HEK293T (cell line): ENCODE measurements at regions not wholly inside any gene's neighbourhood (a gene's known extent, or its start where the extent isn't known, plus 50 kb on each side); places are given as distances from the start of the nearest gene placed in this dataset.

Experiments used
- CTCF ChIA-PET: fragments of 350-600 bp; formaldehyde crosslinking; extraction: SDS; loops from one replicate; lab custom pipeline; 2021; ENCODE audit warnings: antibody characterized with exemption, inconsistent platforms; lab: Yijun Ruan, JAX
- POLR2A ChIA-PET: fragments of 350-600 bp; formaldehyde crosslinking; extraction: SDS; loops from one replicate; lab custom pipeline; 2020; ENCODE audit warnings: antibody characterized with exemption, inconsistent platforms; lab: Yijun Ruan, JAX
- DNase-seq: peaks from one replicate; pipeline ENCODE4 v3.0.0; 2012; ENCODE audit warnings: mixed read lengths; ENCODE audit errors: extremely low spot score
- ARNT ChIP-seq: fragments of 450-650 bp; IDR thresholded peaks from 2 replicates; pipeline ENCODE4 v1.6.1; 2017; ENCODE audit warnings: mild to moderate bottlenecking
- BHLHE40 ChIP-seq: fragments of 450-650 bp; IDR thresholded peaks from 2 replicates; pipeline ENCODE4 v1.6.1; 2016; ENCODE audit warnings: mild to moderate bottlenecking, moderate library complexity, borderline replicate concordance
- CTBP1 ChIP-seq: fragments of 450-650 bp; IDR thresholded peaks from 2 replicates; pipeline ENCODE4 v1.6.1; 2016; ENCODE audit warnings: borderline replicate concordance
- ELF4 ChIP-seq: fragments of 450-650 bp; IDR thresholded peaks from 2 replicates; pipeline ENCODE4 v1.6.1; 2017; ENCODE audit warnings: antibody characterized with exemption
- FOXA1 ChIP-seq: fragments of 450-650 bp; IDR thresholded peaks from 2 replicates; pipeline ENCODE4 v1.6.1; 2016; ENCODE audit warnings: mild to moderate bottlenecking
- FOXK2 ChIP-seq: fragments of 450-650 bp; IDR thresholded peaks from 2 replicates; pipeline ENCODE4 v1.6.1; 2016; ENCODE audit warnings: mild to moderate bottlenecking
- FOXM1 ChIP-seq: fragments of 450-650 bp; IDR thresholded peaks from 2 replicates; pipeline ENCODE4 v1.6.1; 2017; ENCODE audit warnings: mild to moderate bottlenecking, borderline replicate concordance
- HDGF ChIP-seq: fragments of 450-650 bp; IDR thresholded peaks from 2 replicates; pipeline ENCODE4 v1.6.1; 2017; ENCODE audit warnings: antibody characterized with exemption, borderline replicate concordance
- L3MBTL2 ChIP-seq: fragments of 450-650 bp; conservative IDR thresholded peaks from 2 replicates; pipeline ENCODE4 v1.6.1; 2016; ENCODE audit warnings: mild to moderate bottlenecking
- LEF1 ChIP-seq: fragments of 450-650 bp; IDR thresholded peaks from 2 replicates; pipeline ENCODE4 v1.6.1; 2017; ENCODE audit warnings: mild to moderate bottlenecking, borderline replicate concordance
- NFRKB ChIP-seq: fragments of 450-650 bp; IDR thresholded peaks from 2 replicates; pipeline ENCODE4 v1.6.1; 2016; ENCODE audit warnings: mild to moderate bottlenecking, moderate library complexity
- SP1 ChIP-seq: fragments of 450-650 bp; IDR thresholded peaks from 2 replicates; pipeline ENCODE4 v1.6.1; 2017
- SUZ12 ChIP-seq: fragments of 450-650 bp; IDR thresholded peaks from 2 replicates; pipeline ENCODE4 v1.6.1; 2016; ENCODE audit warnings: mild to moderate bottlenecking
- TARDBP ChIP-seq: fragments of 450-650 bp; IDR thresholded peaks from 2 replicates; pipeline ENCODE4 v1.6.1; 2016
- ZNF384 ChIP-seq: fragments of 450-650 bp; IDR thresholded peaks from 2 replicates; pipeline ENCODE4 v1.6.1; 2016
- TF ChIP-seq, protein P1 (sequence below): fragments of 450-650 bp; IDR thresholded peaks from 2 replicates; pipeline ENCODE4 v1.6.1; 2016

DNA sequence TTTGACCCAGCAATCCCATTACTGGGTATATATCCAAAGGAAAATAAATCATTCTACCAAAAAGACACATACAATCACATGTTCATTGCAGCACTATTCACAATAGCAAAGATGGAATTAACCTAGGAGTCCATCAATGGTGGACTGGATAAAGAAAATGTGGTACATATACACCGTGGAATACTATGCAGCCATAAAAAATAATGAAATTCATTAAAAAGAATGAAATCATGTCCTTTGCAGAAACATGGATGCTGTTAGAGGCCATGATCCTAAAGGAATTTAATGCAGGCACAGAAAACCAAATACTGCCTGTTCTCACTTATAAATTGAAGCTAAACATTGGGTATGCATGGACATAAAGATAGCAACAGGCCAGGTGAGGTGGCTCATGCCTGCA is 61.9 kb upstream of the BMP6 start:
- POLR2A ChIA-PET = no interaction called here
- CTCF ChIA-PET = no interaction called here
- TF ChIP-seq LEF1 = no peak
- no peak for TF ChIP-seq SP1
- no peak for TF ChIP-seq L3MBTL2
- TF ChIP-seq ZNF384 = no peak
- no peak for TF ChIP-seq ELF4
- no peak for TF ChIP-seq NFRKB
- TF ChIP-seq, protein P1, sequence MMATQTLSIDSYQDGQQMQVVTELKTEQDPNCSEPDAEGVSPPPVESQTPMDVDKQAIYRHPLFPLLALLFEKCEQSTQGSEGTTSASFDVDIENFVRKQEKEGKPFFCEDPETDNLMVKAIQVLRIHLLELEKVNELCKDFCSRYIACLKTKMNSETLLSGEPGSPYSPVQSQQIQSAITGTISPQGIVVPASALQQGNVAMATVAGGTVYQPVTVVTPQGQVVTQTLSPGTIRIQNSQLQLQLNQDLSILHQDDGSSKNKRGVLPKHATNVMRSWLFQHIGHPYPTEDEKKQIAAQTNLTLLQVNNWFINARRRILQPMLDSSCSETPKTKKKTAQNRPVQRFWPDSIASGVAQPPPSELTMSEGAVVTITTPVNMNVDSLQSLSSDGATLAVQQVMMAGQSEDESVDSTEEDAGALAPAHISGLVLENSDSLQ = no peak
- TF ChIP-seq HDGF = no peak
- TF ChIP-seq ARNT = no peak
- no peak for TF ChIP-seq BHLHE40
- TF ChIP-seq FOXM1 = no peak
- TF ChIP-seq TARDBP = no peak
- no peak for DNase-seq

DNA sequence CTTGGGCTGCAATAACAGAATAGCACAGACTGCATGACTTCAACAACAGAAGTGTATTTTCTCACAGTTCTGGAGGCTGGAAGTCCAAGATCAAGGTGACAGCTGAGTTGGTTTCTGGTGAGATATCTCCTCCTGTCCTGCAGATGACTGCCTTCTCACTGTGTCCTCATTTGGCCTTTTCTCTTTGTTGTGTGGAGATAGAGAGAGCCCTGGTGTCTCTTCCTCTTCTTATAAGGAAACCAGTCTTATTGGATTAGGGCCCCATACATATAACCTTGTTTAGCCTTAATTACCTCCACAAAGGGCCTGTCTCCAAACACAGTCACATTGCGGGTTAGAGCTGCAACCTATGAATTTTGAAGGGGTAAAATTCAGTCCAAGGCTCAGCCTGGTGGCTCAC is 57.0 kb upstream of the BMP6 start:
- CTCF ChIA-PET = no interaction called here
- POLR2A ChIA-PET = no interaction called here
- TF ChIP-seq LEF1 (no peak), NFRKB (no peak), FOXA1 (no peak), BHLHE40 (no peak), SUZ12 (no peak), CTBP1 (no peak), ELF4 (no peak), TARDBP (no peak), L3MBTL2 (no peak), FOXK2 (no peak), SP1 (no peak), HDGF (no peak)
- no peak for DNase-seq

DNA sequence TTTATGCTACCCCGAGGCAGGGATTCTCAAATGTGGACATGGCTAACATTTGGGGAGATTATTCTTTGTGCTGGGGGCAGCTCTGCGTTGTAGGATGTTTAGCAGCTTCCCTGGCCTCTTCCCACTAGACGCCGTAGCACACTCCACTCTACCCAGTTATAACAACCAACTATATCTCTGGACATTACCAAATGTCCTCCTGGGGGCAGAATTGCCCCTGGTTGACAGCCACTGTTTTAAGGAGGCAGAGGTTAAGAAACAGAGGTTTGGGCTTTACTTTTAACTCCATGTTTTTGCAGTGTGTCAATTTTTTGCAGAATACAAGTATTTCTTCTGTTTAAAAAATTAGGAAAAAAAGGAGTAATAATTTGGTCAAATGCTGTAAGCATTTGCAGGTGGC is 56.2 kb upstream of the BMP6 start:
- CTCF ChIA-PET = no interaction called here
- no peak for DNase-seq
- POLR2A ChIA-PET = no interaction called here
- no peak for TF ChIP-seq BHLHE40
- no peak for TF ChIP-seq ELF4
- no peak for TF ChIP-seq HDGF
- no peak for TF ChIP-seq ZNF384
- TF ChIP-seq NFRKB = no peak
- no peak for TF ChIP-seq SUZ12
- TF ChIP-seq FOXM1 = no peak
- TF ChIP-seq TARDBP = no peak
- no peak for TF ChIP-seq ARNT
- no peak for TF ChIP-seq SP1

DNA sequence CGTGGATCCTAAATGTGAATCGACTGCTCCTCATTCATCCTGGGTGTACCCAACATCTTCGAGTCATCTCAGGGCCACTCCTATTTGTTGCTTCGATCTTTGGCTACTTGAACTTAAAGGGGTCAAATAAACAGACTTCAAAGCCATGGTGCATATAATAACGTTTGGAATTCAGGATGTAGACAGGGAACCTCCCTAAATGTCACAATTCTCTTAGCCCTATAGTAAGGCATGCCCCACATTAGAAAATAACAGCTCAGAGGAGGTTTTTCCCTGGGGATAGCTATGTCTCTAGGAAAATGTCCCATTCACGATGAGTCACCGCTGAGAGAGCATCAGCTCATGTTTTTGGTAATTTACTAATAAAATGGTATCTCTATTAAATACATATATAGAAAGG is 54.8 kb upstream of the BMP6 start:
- DNase-seq = no peak
- CTCF ChIA-PET = interaction anchor here (0.6 kb wide), 1 partner anchor 941 kb away, joined by 3 read pairs; no protein-coding TSS in a partner anchor

DNA sequence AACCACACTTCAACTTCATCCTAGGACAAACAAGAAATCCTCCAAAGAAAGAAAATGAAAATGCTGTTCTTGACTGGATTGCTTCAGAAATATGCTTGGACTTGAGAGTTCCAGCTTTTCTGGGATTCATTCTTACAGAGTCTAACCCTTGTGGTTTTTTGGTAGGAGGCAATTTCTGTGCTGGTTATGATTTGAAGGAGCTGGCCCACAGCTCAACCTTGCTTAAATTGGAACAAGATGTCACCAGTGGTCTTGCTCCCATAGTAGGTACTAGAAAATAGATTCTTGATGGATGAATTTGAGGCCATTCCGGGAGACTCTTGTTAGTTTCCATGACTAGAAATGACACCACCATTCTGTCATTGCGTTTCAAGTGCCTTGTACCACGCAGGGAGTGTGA is 54.3 kb upstream of the BMP6 start:
- ChIA-PET CTCF (no interaction called here), POLR2A (no interaction called here)
- no peak for TF ChIP-seq FOXA1
- TF ChIP-seq ARNT = no peak
- TF ChIP-seq HDGF = no peak
- TF ChIP-seq SUZ12 = no peak
- no peak for DNase-seq

More for the DNA sequence above, 54.8 kb upstream of the BMP6 start:
- TF ChIP-seq SUZ12 (no peak), FOXA1 (no peak), TARDBP (no peak)
- POLR2A ChIA-PET = no interaction called here

DNA sequence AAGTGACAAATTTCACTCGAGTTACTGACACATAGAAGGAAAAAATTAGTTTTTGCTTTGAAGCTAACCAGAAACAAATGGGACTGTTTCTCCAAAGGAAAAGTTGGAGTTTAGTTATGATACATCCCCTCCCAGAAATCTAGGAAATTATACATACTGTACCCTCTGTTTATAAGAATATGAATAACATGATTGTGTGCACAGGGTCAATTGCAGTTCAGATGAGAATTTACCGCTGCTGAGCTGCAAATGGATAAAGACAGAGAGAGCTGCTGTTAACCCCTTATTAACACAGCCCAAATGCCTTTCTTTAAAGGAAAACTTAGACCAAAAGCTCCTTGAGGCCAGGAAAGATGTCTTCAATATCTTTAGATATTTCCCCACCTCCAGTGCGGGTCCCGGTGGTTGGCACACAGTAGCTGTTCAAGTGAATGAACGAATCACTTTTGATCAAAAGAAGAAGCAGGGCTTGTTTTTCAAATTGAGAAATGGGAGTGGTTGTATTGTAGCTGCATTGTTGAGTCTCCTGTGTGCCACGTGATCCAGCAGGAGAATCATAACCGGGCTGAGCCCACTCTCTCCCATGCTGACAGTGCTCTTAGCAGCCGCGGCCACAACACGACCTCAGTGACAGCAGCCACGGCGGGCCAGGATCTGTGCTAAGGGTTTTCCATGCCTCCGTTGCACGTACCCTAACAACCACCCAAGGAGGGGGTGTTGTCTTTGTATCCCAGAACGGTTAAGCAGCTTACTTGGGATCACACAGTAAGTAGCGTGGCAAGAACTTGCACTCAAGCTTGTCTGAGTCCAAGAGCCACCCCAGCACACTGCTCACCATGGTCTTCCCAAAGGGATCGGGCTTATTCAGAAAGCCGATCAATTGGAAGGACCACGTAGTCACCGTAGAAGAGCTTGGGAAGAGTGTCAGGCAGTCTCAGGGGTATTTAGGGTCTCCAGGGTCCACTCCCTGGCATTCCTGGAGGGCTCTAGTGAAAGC is 53.5 kb upstream of the BMP6 start:
- DNase-seq = no peak
- TF ChIP-seq SUZ12 (no peak), SP1 (no peak), CTBP1 (no peak), TARDBP (no peak), ELF4 (no peak), FOXA1 (no peak), LEF1 (no peak), L3MBTL2 (no peak), HDGF (no peak), FOXM1 (no peak), ARNT (no peak), BHLHE40 (no peak), NFRKB (no peak), FOXK2 (no peak), ZNF384 (no peak)
- TF ChIP-seq, protein P1 = no peak
- ChIA-PET CTCF (interaction anchor here (1.0 to 1.2 kb wide), 2 partner anchors 21 to 55 kb away, joined by 3 read pairs; no protein-coding TSS in a partner anchor), POLR2A (interaction anchor here (1.0 to 1.5 kb wide), 2 partner anchors 24 to 238 kb away, joined by 3 to 4 read pairs; no protein-coding TSS in a partner anchor)
